HCT116 (cell line): ENCODE measurements at regions not wholly inside any gene's neighbourhood (a gene's known extent, or its start where the extent isn't known, plus 50 kb on each side); places are given as distances from the start of the nearest gene placed in this dataset.

Source experiments
- ATAC-seq: fragments of 200-7000 bp; cut with Tn5 transposase; 2 replicates; pipeline ENCODE4 v1.9.1; 2020; ENCODE audit warnings: mild to moderate bottlenecking, moderate library complexity
- BruUV-seq: library from RNA; stranded (reverse); fragments of 400-500 nt; replicated peaks from 2 replicates; lab custom pipeline; 2021; lab: Mats Ljungman, UMichigan
- CTCF ChIA-PET: fragments of 300-600 bp; sonication (Branson Sonifier 250); formaldehyde crosslinking; loops from one replicate; lab custom pipeline; 2021; ENCODE audit warnings: antibody characterized with exemption; lab: Charles Lee
- POLR2A ChIA-PET: fragments of 300-600, 350-600 bp; sonication (Branson Sonifier 250); formaldehyde crosslinking; loops from one replicate; lab custom pipeline; 2021; ENCODE audit warnings: antibody characterized with exemption; lab: Charles Lee
- RAD21 ChIA-PET, 2 experiments: fragments of 300-600 bp; sonication (Branson Sonifier 250); formaldehyde crosslinking; loops; one replicate each; lab custom pipeline; 2023; ENCODE audit warnings: low total read pairs in 2 of 2; ENCODE audit not compliant: uncharacterized antibody in 2 of 2, unreplicated experiment in 2 of 2, low non-redundant PET in 1 of 2; lab: Charles Lee
- DNase-seq: peaks from one replicate; pipeline ENCODE4 v3.0.0-alpha.2; 2010; ENCODE audit warnings: low read depth, low spot score
- H2AFZ ChIP-seq: fragments of 200-600 bp; shearing (Covaris generic), sonication (generic); 2 replicates; pipeline ENCODE4 v1.6.1; 2017; ENCODE audit warnings: low read depth, mixed run types, mixed read lengths, antibody characterized with exemption, low read length; ENCODE audit not compliant: poor library complexity, severe bottlenecking
- H3K27ac ChIP-seq: 2 replicates; pipeline ENCODE4 v1.5.1; 2012; ENCODE audit warnings: low read depth, low read length
- H3K27me3 ChIP-seq: fragments of 200-600 bp; sonication (generic); 2 replicates; pipeline ENCODE4 v1.6.1; 2016; ENCODE audit warnings: mixed run types, low read length, mixed read lengths; ENCODE audit not compliant: insufficient read depth
- H3K36me3 ChIP-seq, 2 experiments: fragments of 200-500 bp in 1 of 2; fragments of 200-600 bp in 1 of 2; sonication (Bioruptor generic) in 1 of 2; sonication (generic) in 1 of 2; 2 replicates each; pipeline versions ENCODE4 v1.5.1 to v1.6.1; 2014 to 2016; ENCODE audit warnings: low read length in 2 of 2, inconsistent platforms in 1 of 2, mixed read lengths in 1 of 2, mixed run types in 1 of 2; ENCODE audit not compliant: insufficient read depth in 2 of 2, control insufficient read depth in 1 of 2
- H3K4me1 ChIP-seq, 2 experiments: fragments of 200-600 bp in 1 of 2; sonication (generic) in 1 of 2; 2 replicates each; pipeline versions ENCODE4 v1.5.1 to v1.6.1; 2012 to 2017; ENCODE audit warnings: low read length in 2 of 2, inconsistent platforms in 1 of 2, mild to moderate bottlenecking in 1 of 2, mixed read lengths in 1 of 2, mixed run types in 1 of 2, moderate library complexity in 1 of 2; ENCODE audit not compliant: insufficient read depth in 2 of 2, control insufficient read depth in 1 of 2
- H3K4me2 ChIP-seq: fragments of 200-600 bp; sonication (generic); 2 replicates; pipeline ENCODE4 v1.6.1; 2017; ENCODE audit warnings: mixed run types, low read length, mixed read lengths
- H3K4me3 ChIP-seq, 2 experiments: fragments of 200-600 bp in 1 of 2; sonication (generic) in 1 of 2; replicated peaks in 1 of 2; 2 replicates each; pipeline ENCODE4 v1.5.1; 2011 to 2016; ENCODE audit warnings: low read length in 2 of 2, control low read depth in 1 of 2, low read depth in 1 of 2, mild to moderate bottlenecking in 1 of 2, mixed read lengths in 1 of 2, mixed run types in 1 of 2
- H3K79me2 ChIP-seq: fragments of 200-600 bp; sonication (generic); 2 replicates; pipeline ENCODE4 v1.6.1; 2017; ENCODE audit warnings: mild to moderate bottlenecking, mixed run types, low read length, moderate library complexity, mixed read lengths; ENCODE audit not compliant: insufficient read depth
- H3K9ac ChIP-seq: fragments of 200-600 bp; sonication (generic); 2 replicates; pipeline ENCODE4 v1.6.1; 2016; ENCODE audit warnings: low read length, mixed read lengths
- H3K9me2 ChIP-seq: fragments of 200-600 bp; sonication (generic), shearing (Covaris generic); 2 replicates; pipeline ENCODE4 v1.6.1; 2017; ENCODE audit warnings: mixed run types, mild to moderate bottlenecking, moderate library complexity; ENCODE audit not compliant: insufficient read depth
- H3K9me3 ChIP-seq, 2 experiments: fragments of 200-500 bp in 1 of 2; fragments of 200-600 bp in 1 of 2; sonication (Bioruptor generic) in 1 of 2; sonication (generic) in 1 of 2; 2 replicates each; pipeline ENCODE4 v1.6.1; 2014 to 2017; ENCODE audit warnings: low read length in 2 of 2, mixed read lengths in 2 of 2, inconsistent platforms in 1 of 2, low read depth in 1 of 2, mild to moderate bottlenecking in 1 of 2, mixed run types in 1 of 2, moderate library complexity in 1 of 2; ENCODE audit not compliant: control insufficient read depth in 1 of 2, insufficient read depth in 1 of 2
- H4K20me1 ChIP-seq: fragments of 200-600 bp; sonication (generic), shearing (Covaris generic); 2 replicates; pipeline ENCODE4 v1.6.1; 2017; ENCODE audit warnings: mixed run types, mild to moderate bottlenecking, moderate library complexity; ENCODE audit not compliant: insufficient read depth
- EZH2phosphoT487 ChIP-seq: fragments of 200-600 bp; IDR thresholded peaks from 2 replicates; pipeline ENCODE4 v1.6.1; 2018; ENCODE audit warnings: antibody characterized with exemption, borderline replicate concordance
- POLR2AphosphoS5 ChIP-seq: IDR thresholded peaks from 2 replicates; pipeline ENCODE4 v1.6.1; 2011; ENCODE audit warnings: mild to moderate bottlenecking, low read depth, low read length, moderate library complexity
- SIN3A ChIP-seq: IDR thresholded peaks from 2 replicates; pipeline ENCODE4 v1.6.1; 2012; ENCODE audit warnings: low read depth
- SP1 ChIP-seq: IDR thresholded peaks from 2 replicates; pipeline ENCODE4 v1.6.1; 2012; ENCODE audit warnings: low read depth
- SRF ChIP-seq: IDR thresholded peaks from 2 replicates; pipeline ENCODE4 v1.6.1; 2012; ENCODE audit warnings: low read depth
- TCF7L2 ChIP-seq: IDR thresholded peaks from 2 replicates; pipeline ENCODE4 v1.7.0; 2011; ENCODE audit warnings: borderline replicate concordance, inconsistent platforms; ENCODE audit not compliant: insufficient read depth, insufficient read length; ENCODE audit errors: extremely low read depth
- ZNF274 ChIP-seq: fragments of 200-500 bp; sonication (Bioruptor generic); IDR thresholded peaks from 2 replicates; pipeline ENCODE4 v1.6.1; 2014; ENCODE audit warnings: mild to moderate bottlenecking, low read depth, low read length, inconsistent platforms
- intact Hi-C: fragments of 100-400 bp; cut with micrococcal nuclease; formaldehyde crosslinking; loops from 2 replicates; pipeline ENCODE4 v1.10.0; 2022
- TF ChIP-seq, protein P1 (sequence below), 3 experiments: fragments of 200-600 bp in 1 of 3; sonication (generic) in 1 of 3; IDR thresholded peaks in 2 of 3; conservative IDR thresholded peaks in 1 of 3; 2 replicates each; pipeline ENCODE4 v1.5.1; 2012 to 2017; ENCODE audit warnings: low read depth in 2 of 3, low read length in 2 of 3, antibody characterized with exemption in 1 of 3, borderline replicate concordance in 1 of 3, control low read depth in 1 of 3, mild to moderate bottlenecking in 1 of 3, mixed read lengths in 1 of 3, mixed run types in 1 of 3, moderate library complexity in 1 of 3; ENCODE audit not compliant: insufficient read depth in 1 of 3
- TF ChIP-seq, protein P2 (sequence below): IDR thresholded peaks from 2 replicates; pipeline ENCODE4 v1.6.1; 2012
- TF ChIP-seq, protein P3 (sequence below): IDR thresholded peaks from 2 replicates; pipeline ENCODE4 v1.6.1; 2011; ENCODE audit warnings: mild to moderate bottlenecking, low read length, moderate library complexity; ENCODE audit not compliant: insufficient replicate concordance; ENCODE audit errors: extremely low read depth
- TF ChIP-seq, protein P4 (sequence below): IDR thresholded peaks from 2 replicates; pipeline ENCODE4 v1.6.1; 2012

DNA sequence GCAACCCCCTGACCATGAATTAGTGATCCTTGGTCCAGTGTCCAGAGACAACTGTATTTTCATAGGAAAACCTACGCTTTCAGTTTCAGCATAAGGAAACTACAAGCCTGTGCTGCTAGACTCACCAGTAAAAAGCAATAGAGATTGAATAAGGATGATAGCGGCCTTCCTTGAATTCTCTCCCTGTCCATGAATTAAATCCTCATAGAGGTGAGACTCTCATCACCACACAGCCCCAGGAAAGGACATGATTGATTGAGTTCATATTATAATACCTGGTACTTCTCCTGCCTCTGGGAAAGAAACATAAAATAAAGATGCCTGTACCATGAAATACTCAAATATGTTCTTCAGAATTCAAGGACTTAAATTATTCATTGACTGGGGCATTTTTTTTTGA is 146.3 kb upstream of the SPOPL start:
- H3K9ac ChIP-seq = no peak overlapping the region
- H3K27ac ChIP-seq = no peak overlapping the region
- POLR2A ChIA-PET = no interaction called here
- H3K4me2 ChIP-seq = no peak overlapping the region
- TF ChIP-seq, protein P1, sequence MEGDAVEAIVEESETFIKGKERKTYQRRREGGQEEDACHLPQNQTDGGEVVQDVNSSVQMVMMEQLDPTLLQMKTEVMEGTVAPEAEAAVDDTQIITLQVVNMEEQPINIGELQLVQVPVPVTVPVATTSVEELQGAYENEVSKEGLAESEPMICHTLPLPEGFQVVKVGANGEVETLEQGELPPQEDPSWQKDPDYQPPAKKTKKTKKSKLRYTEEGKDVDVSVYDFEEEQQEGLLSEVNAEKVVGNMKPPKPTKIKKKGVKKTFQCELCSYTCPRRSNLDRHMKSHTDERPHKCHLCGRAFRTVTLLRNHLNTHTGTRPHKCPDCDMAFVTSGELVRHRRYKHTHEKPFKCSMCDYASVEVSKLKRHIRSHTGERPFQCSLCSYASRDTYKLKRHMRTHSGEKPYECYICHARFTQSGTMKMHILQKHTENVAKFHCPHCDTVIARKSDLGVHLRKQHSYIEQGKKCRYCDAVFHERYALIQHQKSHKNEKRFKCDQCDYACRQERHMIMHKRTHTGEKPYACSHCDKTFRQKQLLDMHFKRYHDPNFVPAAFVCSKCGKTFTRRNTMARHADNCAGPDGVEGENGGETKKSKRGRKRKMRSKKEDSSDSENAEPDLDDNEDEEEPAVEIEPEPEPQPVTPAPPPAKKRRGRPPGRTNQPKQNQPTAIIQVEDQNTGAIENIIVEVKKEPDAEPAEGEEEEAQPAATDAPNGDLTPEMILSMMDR (IDR thresholded peaks at IDR 0.05 in 2 of 3, conservative IDR thresholded peaks at IDR 0.05 in 1 of 3; ENCODE audit: borderline replicate concordance in 1 of 3, insufficient read depth in 1 of 3, low read depth in 2 of 3, low read length in 2 of 3) = no peak
- no peak for TF ChIP-seq ZNF274
- TF ChIP-seq, protein P2, sequence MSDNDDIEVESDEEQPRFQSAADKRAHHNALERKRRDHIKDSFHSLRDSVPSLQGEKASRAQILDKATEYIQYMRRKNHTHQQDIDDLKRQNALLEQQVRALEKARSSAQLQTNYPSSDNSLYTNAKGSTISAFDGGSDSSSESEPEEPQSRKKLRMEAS = no peak
- TF ChIP-seq, protein P3, sequence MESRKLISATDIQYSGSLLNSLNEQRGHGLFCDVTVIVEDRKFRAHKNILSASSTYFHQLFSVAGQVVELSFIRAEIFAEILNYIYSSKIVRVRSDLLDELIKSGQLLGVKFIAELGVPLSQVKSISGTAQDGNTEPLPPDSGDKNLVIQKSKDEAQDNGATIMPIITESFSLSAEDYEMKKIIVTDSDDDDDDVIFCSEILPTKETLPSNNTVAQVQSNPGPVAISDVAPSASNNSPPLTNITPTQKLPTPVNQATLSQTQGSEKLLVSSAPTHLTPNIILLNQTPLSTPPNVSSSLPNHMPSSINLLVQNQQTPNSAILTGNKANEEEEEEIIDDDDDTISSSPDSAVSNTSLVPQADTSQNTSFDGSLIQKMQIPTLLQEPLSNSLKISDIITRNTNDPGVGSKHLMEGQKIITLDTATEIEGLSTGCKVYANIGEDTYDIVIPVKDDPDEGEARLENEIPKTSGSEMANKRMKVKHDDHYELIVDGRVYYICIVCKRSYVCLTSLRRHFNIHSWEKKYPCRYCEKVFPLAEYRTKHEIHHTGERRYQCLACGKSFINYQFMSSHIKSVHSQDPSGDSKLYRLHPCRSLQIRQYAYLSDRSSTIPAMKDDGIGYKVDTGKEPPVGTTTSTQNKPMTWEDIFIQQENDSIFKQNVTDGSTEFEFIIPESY = no peak
- TF ChIP-seq, protein P4, sequence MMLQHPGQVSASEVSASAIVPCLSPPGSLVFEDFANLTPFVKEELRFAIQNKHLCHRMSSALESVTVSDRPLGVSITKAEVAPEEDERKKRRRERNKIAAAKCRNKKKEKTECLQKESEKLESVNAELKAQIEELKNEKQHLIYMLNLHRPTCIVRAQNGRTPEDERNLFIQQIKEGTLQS = no peak
- no peak for TF ChIP-seq SP1
- TF ChIP-seq SIN3A = no peak
- no peak for TF ChIP-seq POLR2AphosphoS5
- TF ChIP-seq EZH2phosphoT487 = no peak
- TF ChIP-seq TCF7L2 = no peak
- no peak for TF ChIP-seq SRF
- no peaks in the 10 kb centered on the region for H4K20me1 ChIP-seq
- no peaks in the 10 kb centered on the region for H3K9me2 ChIP-seq
- H3K36me3 ChIP-seq = no peaks in the 10 kb centered on the region
- RAD21 ChIA-PET = no interaction called here
- H3K4me1 ChIP-seq = no peaks in the 10 kb centered on the region
- H3K79me2 ChIP-seq = no peaks in the 10 kb centered on the region
- ATAC-seq (no peak), DNase-seq (no peak)
- H3K4me3 ChIP-seq = no peak overlapping the region
- no peak overlapping the region for H2AFZ ChIP-seq
- CTCF ChIA-PET = no interaction called here
- H3K9me3 ChIP-seq = no peaks in the 10 kb centered on the region
- BruUV-seq = no TSS peak
- H3K27me3 ChIP-seq = no peaks in the 10 kb centered on the region
- intact Hi-C loops = no loop called here
